ENCODE measurements at regions not wholly inside any gene's neighbourhood (a gene's known extent, or its start where the extent isn't known, plus 50 kb on each side); places are given as distances from the start of the nearest gene placed in this dataset.

DNA sequence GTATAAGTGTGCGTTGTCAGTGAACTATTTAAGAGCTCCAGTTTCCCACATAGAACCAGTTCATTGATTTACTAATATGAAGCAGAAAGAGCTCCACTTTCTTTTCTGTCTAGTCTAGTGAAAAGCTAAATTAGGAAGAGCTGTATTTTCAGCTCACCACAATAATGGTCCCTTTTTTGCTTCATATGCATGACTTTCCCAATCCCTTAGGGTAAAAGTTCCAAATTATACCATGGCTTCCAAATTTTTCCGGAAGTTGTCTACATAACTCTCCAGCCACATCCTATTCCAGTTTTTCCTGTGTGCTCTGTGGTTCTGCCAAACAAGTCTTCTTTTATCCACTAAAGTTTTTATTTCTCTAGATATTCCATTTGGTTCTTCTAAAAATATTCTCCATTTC is 685.2 kb downstream of the REEP3 start:
- no peak overlapping the region for H2AFZ ChIP-seq (ENCODE audit: low read length)
- H3K4me2 ChIP-seq (ENCODE audit: low read depth, low read length), result no peak overlapping the region
- 32% methylated on average over 2 of the region's 2 CpGs for WGBS (ENCODE audit: low lambda C conversion rate)
- in situ Hi-C loops (cut with HindIII; ENCODE audit: extremely low pct_ligation_motif_present, low pct_unique_long_range_greater_than_20kb) (no loop called here), intact Hi-C loops (cut with micrococcal nuclease; ENCODE audit: unreplicated experiment) (no loop called here)
- H3K27ac ChIP-seq (ENCODE audit: extremely low read length, insufficient read depth, low read length), result no peak overlapping the region
- ChIA-PET POLR2A (no interaction called here), CTCF (ENCODE audit: low intra/inter-chr PET ratio, low total read pairs) (no interaction called here)
- no peaks in the 10 kb centered on the region for H3K4me1 ChIP-seq (ENCODE audit: insufficient read depth, low read length)
- no peak for TF ChIP-seq ZNF800 (CRISPR knock-in tag; IDR thresholded peaks at IDR 0.05)
- no peak for TF ChIP-seq ZNF143 (CRISPR knock-in tag; IDR thresholded peaks at IDR 0.05)
- TF ChIP-seq POLR2AphosphoS2 (IDR thresholded peaks at IDR 0.05; ENCODE audit: low read depth, low read length), result no peak
- no peak for TF ChIP-seq MTF2 (CRISPR knock-in tag; IDR thresholded peaks at IDR 0.05; ENCODE audit: borderline replicate concordance)
- TF ChIP-seq ZNF720 (CRISPR knock-in tag; IDR thresholded peaks at IDR 0.05), result no peak
- TF ChIP-seq JUN (CRISPR knock-in tag; IDR thresholded peaks at IDR 0.05), result no peak
- H3K27me3 ChIP-seq (ENCODE audit: control insufficient read depth in 1 of 2, insufficient read depth in 2 of 2, low read length in 2 of 2), result no peaks in the 10 kb centered on the region
- H3K79me2 ChIP-seq (ENCODE audit: insufficient read depth, low read length), result no peaks in the 10 kb centered on the region
- no peak overlapping the region for H3K4me3 ChIP-seq (replicated peaks in 1 of 3; ENCODE audit: insufficient read depth in 1 of 3, low read depth in 2 of 3, low read length in 3 of 3)
- peaks cover 25% of the 10 kb centered on the region for H3K9me3 ChIP-seq (ENCODE audit: low read length)
- FAIRE-seq (no peak), ATAC-seq (no peak), DNase-seq (ENCODE audit: low spot score) (no peak)
- H3K9ac ChIP-seq (ENCODE audit: insufficient read depth, low read depth, low read length), result no peak overlapping the region
- no peaks in the 10 kb centered on the region for H3K36me3 ChIP-seq (replicated peaks in 1 of 2; ENCODE audit: control insufficient read depth in 1 of 2, insufficient read depth in 2 of 2, low read length in 2 of 2)
- no peaks in the 10 kb centered on the region for H4K20me1 ChIP-seq (ENCODE audit: insufficient read depth, low read length)
- BruUV-seq (replicated peaks), result no TSS peak

- ChIA-PET CTCF (ENCODE audit: low intra/inter-chr PET ratio, low total read pairs) (no interaction called here), POLR2A (no interaction called here)
- Histone ChIP-seq H3K9ac (ENCODE audit: insufficient read depth, low read depth, low read length) (no peak overlapping the region), H3K27me3 (ENCODE audit: control insufficient read depth in 1 of 2, insufficient read depth in 2 of 2, low read length in 2 of 2) (no peaks in the 10 kb centered on the region), H3K4me1 (ENCODE audit: insufficient read depth, low read length) (no peaks in the 10 kb centered on the region), H3K79me2 (ENCODE audit: insufficient read depth, low read length) (no peaks in the 10 kb centered on the region), H4K20me1 (ENCODE audit: insufficient read depth, low read length) (no peaks in the 10 kb centered on the region), H2AFZ (ENCODE audit: low read length) (no peak overlapping the region), H3K4me3 (replicated peaks in 1 of 3; ENCODE audit: insufficient read depth in 1 of 3, low read depth in 2 of 3, low read length in 3 of 3) (no peak overlapping the region), H3K9me3 (ENCODE audit: low read length) (peaks cover 25% of the 10 kb centered on the region), H3K4me2 (ENCODE audit: low read depth, low read length) (no peak overlapping the region), H3K27ac (ENCODE audit: extremely low read length, insufficient read depth, low read length) (no peak overlapping the region), H3K36me3 (replicated peaks in 1 of 2; ENCODE audit: control insufficient read depth in 1 of 2, insufficient read depth in 2 of 2, low read length in 2 of 2) (no peaks in the 10 kb centered on the region)
- FAIRE-seq, result no peak
- no peak for ATAC-seq
- in situ Hi-C loops (cut with HindIII; ENCODE audit: extremely low pct_ligation_motif_present, low pct_unique_long_range_greater_than_20kb) (no loop called here), intact Hi-C loops (cut with micrococcal nuclease; ENCODE audit: unreplicated experiment) (no loop called here)
- TF ChIP-seq SRSF9 (IDR thresholded peaks at IDR 0.05; ENCODE audit: borderline replicate concordance, insufficient read depth, low read depth, low read length, poor library complexity, severe bottlenecking), result no peak
- no peak for DNase-seq (ENCODE audit: low spot score)
- 7% methylated on average over 3 of the region's 3 CpGs for WGBS (ENCODE audit: low lambda C conversion rate)
- BruUV-seq (replicated peaks), result no TSS peak
Measured at GRCh38 chr10:64209561-64209960, 688.4 kb downstream of the REEP3 start.

Data from HepG2 (cell line).